ENCODE measurements at regions not wholly inside any gene's neighbourhood (a gene's known extent, or its start where the extent isn't known, plus 50 kb on each side); places are given as distances from the start of the nearest gene placed in this dataset.

DNA sequence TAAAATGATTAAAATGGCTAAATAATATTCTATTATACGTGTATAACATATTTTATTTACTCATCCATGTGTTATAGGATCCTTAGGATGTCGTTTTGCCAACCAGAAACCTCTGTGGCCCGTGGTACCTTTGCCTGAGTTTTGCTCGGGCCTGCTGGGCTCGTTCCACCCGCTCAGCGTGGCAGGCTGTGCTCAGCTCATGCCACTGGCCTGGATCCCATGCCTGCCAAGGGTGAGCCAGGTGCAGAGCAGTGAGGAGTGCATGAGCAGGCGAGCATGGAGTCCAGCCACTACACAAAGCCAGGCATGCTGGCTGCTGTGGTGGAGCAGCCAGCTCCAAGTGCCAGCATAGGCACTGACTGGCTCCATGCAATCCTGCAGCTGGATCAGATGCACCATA, 417.2 kb downstream of the TTLL7 start:
- no peak for DNase-seq (ENCODE audit: low spot score)

DNA sequence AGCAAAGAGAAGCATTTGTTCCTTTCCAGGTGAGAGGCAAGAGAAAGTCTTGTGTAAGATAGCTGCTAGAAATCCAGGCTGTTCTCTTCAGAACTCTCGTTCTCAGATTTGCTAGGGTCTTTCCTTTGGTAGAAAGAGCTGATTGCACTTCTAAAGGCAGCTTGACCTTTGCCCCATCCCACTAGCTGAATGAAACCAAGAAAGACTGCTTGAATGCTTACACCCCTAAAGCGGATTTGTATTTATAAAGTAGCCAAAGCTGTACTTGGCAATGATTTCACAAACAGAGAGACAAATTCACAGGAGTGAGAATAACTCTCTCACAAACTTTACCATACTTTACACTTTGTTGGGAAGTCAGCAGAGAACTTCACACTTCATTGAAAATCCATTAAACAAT, 424.1 kb downstream of the TTLL7 start:
- DNase-seq (ENCODE audit: low spot score) = no peak

DNA sequence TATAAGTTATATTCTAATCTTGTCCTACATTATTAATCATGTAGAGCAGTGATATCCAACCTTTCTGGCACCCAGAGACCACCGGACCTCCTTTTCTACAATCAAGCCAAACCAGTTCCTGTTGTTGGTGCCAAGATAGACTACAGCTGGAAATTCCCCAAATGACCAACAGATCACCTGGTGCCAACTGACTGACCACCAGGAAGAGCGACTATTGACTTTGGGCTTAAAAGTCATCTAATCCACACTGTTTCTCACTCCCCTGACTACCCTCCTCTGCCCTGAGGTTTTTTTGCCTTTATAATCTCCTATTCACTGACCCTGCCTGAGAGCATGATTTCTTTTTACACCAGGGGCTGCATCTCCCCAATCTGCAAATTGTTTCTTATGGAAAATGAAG, 425.2 kb downstream of the TTLL7 start:
- no peak for DNase-seq (ENCODE audit: low spot score)

DNA sequence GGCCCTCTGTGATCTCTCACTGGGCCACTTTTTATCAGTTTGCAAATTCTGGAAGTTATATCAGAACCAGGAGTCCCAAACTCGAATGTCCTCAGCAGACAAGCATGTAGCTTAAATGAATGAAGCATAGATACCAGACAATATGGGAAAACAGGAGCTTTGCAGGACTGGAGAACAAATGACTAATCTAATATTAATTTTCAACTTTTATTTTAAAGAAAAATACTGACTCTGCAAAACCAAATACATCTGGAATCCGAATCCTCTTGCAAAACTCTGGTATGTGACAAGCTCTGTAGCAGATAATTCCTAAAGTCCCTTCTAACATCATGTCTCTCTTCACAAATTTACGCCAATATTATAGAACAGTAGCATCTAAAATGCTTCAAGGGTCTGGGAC, 427.4 kb downstream of the TTLL7 start:
- DNase-seq (ENCODE audit: low spot score) = no peak

DNA sequence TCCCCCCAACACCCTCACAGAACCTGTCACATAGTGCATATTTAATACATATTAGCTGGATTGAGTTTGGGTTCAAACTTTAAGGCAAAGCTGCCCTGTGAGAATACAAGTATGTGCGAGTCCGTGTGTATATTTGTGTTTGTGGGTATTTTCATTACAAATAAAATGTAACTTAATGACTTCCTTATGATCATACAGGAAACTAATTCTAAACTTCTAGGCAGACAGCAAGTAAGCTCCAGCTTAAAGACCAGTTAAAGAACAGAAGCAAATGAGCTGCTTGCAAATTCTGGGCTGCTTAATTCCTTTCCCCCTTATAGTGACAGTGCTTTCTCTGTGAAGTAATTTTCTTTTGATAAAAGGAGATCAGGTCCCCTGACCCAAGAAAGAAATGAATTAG, 437.6 kb downstream of the TTLL7 start:
- DNase-seq (ENCODE audit: low spot score) = no peak

DNA sequence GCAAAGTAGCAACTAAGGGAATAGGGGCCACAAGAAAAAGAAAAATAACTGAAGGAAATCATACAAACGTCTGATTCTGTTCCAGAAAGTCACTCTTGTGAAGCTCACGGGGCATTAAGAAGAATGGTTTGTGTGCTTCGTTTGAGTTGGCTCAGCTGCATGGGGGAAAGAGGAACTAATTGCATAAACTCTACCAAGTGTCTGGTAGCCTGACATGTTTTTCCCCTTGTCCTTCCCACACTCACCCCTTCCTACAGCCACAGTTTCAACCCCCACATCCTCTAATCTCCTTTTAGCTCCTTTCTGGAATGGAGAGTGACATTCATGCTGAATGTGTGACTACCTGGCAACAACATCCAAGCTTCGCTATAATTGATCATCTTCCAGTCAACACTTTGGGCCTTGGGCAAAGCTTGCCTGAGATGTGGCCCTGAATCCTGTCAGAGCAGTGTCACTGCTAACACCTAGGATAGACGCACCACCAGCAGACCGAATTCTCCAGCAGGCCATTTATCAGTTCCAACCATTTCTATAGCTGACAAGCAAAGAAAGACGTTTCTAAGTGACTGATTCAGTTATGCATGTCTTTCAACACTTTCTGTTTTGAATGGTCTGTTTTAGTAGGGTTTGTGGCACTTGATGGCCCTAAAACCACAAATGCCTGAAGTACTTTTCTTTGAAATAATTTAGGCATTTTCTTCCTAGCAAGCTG, 439.6 kb downstream of the TTLL7 start:
- no peak for DNase-seq (ENCODE audit: low spot score)

DNA sequence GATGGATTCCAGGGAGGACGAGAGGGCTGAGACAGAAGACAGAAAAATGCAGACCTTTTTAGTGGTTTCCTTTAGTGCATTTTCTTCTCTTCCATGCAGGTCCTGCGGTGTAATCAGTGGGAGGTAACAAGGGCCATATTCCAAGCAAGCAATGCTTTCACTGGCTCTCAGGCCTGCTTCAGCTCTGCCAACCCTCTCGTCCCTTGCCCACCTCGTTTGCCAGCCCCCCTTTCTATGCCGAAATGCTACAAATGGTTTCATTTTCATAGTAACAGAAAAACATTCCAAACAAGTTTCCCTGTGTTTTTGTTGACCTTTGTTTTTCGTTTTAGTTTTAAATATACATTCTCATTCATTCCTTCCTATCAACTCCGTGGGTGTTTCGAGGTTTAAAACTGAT, 443.1 kb downstream of the TTLL7 start:
- no peak for DNase-seq (ENCODE audit: low spot score)

DNA sequence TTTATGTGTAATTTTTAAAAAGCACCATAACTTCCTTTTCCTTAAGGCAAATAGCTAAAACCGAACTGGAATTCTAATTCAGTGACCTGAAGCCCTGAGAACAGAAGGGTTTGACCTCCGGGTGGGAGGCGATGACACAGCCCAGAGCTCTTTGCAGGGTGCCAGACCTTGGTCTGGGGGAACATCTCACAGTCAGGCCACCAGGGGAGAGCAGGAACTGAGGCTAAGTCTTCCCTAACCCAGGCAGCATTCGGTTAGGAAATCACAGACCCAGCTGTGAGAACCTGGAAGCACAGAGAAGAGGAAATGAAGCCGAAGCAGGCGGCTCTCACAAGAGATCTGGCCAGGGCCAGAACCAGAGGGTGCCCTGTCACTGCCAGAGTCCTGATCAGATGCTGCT, 444.8 kb downstream of the TTLL7 start:
- DNase-seq (ENCODE audit: low spot score) = no peak

DNA sequence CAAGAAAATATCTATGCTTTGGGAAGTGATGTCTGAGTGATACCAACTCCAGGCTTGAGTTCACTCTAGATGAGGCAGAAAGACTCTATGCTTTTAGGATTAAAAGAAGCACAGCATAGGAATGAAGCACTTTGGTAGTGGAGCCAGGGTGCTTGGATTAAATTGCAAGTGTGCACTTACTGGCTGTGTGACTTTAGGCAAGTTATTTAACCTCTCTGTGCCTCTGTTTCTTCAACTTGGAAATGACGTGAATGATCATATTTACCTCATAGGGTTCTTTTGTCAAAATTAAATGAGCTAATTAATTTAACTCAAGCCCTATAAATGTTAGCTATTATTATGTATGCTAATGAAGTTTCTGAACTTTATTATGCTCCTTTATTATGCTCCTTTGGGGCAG, 446.1 kb downstream of the TTLL7 start:
- no peak for DNase-seq (ENCODE audit: low spot score)

DNA sequence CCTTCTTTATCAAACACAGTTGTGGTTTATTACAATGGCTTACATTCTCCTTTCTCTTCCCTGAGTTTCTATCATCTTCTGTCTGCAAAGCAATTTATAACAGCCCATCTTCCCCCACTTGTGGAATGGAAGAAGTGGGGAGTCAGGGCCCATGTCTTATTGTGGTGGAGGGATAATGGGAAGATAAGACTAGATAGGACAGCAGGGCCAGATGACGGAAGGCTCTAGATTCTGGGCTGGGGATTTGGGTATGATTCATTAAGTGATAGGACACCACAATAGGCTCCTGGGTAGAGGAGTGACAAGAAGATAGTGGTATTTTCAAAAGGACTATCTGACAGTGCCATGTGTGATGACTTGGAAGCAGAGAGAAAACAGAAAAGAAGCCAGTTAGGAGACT, 450.6 kb downstream of the TTLL7 start:
- no peak for DNase-seq (ENCODE audit: low spot score)

DNA sequence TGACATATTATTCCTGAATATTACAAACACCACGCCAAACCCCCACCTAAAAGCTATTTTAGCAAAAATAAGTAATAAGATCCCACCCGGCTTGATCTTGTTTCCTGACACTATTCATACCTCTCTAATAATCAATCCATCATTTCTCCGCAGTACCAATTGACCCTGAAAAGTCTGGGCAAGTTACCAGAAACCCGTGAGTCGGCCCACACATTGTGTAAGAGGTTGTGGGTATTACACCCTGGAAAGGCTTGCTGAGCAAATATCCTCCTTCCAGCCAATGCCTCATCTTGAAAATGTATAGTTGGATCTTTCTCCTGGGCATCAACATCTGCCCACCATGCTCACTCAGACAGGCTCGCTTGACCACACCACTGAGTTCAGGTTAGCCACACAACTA, 451.0 kb downstream of the TTLL7 start:
- DNase-seq (ENCODE audit: low spot score) = no peak

DNA sequence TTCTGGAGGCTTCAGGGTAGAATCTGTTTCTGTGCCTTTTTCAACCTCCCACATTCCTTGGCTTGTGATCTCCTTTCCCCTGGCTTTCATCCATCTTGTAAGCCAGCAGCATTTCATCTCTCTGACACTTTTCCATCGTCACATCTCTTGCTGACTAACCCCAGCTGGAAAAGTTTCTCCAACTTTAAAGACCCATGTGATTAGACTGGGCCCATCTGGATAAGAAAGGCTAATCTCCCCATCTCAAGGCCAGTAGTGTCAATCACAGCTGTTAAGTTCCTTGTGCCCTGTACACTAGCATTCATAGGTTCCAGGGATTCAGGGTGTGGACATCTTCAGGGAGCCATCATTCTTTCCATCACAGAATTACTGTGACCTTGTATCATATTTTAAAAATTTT, 452.1 kb downstream of the TTLL7 start:
- DNase-seq (ENCODE audit: low spot score) = peak; percentile 1

DNA sequence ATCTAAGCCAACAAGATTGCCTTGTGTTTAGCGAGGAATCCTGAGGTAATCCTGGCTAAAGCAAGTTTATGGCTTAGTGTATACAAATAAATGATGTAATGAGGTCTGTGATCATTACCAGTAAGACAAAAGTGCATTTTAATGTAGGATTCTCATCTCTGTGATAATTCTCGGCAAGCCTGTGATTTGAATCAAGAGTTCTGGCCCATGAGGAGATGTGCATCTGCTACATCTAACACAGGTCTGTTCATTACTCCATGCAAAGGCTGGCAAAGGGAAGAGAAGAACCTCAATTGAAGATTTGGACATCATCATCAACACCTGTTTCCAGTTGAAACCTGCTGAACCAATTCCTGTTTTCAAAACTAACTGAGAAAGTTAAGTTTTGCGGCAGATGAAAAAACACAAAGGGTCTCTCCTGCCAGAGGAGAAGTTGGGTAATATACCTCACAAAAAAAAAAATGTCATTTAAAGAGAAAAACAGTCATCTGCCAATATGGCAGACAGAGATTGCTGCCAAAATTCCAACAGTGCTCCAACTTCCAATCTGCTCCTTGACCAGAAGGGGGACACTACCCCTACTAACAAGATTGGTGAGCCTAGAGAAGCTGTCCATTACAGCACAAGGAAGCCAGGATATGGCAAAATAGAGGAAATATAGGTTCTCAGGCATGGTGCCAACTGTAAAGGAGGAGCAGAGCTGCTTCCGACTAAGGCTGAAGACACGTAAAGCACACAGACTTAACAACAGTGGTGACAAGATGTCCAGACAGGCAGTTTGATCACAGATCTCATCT, 453.7 kb downstream of the TTLL7 start:
- peak; percentile 2 for DNase-seq (ENCODE audit: low spot score)

DNA sequence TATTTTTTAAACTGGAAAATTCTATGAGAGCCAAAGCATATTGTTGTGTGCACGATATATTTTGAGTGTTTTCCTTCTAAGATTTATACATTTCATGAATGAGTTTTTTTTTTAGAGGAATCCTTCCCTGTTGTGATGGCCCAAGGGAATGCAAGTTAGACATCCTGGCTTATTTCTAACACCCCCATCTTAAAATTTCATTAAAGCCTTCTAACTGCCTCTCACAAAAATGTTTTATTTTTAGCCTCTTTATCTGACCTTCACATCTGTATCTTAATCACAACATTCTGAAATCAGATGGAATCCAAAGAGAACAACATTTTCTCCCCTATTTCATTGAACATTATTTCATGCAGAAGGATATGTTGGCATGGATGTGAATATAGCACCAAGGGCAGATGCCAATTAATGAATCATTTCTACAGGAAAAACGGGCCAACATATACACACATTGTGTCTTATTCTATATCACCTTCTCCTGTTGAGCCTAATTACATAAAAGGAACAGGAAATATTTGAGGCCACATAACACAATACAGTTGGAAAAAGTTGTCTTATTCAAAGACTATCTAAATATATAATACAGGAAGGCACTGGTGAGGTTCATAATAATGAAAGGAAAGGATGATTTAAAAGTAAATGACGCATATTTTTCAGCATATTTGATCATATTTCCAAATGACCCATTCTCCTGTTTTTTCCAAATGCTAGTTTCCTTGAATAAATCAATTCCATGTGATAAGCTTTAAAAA, 455.5 kb downstream of the TTLL7 start:
- DNase-seq (ENCODE audit: low spot score) = no peak

DNA sequence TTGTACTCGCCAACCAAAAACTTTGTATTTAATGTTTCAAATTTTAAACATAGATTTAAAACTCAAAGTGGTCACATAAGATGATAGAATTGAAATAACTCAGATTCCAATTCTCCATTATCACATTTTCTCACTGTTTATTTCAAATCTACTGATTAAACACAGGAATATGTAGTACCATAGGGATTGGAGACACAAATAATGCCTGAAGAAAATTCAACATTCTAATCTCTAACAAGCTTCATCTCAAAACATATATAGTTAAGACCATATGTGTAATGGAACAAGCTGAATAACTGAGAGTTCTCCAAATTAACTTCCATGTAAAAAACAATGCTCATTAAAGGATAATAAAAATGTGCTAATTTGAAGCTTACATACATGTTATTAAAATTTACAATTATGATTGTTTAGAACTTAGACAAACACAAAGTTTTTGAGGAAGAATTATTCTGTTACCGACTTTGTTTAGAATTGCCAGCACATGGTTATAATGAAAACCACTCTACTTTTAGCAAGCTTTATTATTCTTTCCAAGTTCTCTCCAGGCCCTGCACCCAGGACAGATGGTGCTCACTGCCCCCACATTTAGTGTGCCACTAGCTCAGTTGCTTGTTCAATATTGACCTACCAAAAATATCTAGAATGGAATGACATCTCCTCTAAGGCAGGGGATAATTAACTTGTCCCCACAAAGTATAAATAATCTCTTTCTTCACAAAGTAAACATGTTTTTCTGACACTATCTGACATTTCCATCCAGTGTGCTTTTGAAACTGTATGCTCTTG, 467.2 kb downstream of the TTLL7 start:
- DNase-seq (ENCODE audit: low spot score) = no peak

DNA sequence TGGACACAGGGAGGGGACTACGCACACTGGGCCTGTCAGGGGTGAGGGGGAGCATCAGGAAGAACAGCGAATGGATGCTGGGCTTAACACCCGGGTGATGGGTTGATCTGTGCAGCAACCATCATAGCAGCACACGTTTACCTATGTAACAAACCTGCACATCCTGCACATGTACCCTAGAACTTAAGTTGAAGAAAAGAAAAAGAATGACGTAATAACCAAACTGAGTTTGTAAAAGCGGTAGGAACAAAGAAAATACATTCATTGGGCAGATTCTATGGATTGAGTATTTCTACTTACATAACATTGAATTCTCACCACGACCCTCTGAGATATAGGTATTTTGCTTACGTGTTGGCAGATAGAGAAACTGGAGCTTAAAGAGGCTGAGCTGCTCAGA, 468.4 kb downstream of the TTLL7 start:
- DNase-seq (ENCODE audit: low spot score) = no peak

DNA sequence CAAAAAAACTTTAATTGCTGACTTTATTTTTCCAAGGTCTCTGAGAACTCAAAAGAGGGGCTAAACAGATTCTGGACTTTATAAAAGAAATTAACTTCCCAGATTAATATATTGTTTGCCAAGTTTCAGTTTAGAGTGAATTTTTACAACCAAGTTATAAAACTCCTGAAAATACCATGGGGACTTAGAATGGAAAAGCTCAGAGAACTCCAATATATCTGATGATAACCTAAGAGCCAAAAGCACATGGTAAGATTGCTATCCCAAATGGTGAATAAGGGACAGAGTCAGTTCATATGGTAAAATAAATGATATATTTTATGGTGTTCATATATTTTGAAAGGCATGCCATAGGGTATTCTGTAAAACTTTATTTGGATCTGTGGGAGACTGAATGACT, 470.9 kb downstream of the TTLL7 start:
- DNase-seq (ENCODE audit: low spot score) = no peak

DNA sequence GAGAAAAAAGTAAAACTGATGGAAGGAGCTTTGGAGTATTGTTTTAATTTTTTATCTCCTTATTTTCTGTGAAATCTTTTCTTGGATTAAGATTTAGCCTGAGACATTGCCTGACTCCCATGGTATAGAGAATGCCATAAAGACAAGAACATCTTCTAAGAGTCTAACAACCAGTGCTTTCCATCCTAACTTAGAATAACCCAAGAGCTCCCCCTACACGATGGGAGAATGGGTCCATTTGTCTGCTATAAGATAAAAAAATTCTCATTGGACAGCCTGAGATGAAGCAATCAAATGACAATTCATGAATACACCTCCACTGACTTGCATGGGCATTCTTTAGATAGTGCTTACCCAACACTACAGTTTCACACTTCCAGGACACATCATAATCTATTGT, 478.1 kb downstream of the TTLL7 start:
- no peak for DNase-seq (ENCODE audit: low spot score)

DNA sequence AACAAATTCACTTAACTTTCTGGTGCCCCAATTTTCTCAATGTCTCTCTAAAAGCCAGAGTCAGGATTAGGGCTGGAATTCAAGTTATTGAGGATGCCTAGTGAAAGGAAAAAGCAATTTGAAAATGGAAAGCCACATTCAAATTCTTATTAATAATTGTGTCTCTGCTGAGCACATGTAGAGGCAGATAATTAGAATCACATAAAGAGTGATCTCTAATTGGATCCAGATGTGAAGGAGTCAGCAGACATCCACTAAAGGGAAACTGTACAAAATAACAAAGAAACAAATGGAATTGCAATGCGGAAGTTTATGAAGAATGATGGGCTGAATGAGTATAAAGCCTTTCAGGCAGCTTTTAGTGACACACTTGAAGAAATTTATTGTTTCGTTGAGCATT, 482.6 kb downstream of the TTLL7 start:
- DNase-seq (ENCODE audit: low spot score) = no peak

DNA sequence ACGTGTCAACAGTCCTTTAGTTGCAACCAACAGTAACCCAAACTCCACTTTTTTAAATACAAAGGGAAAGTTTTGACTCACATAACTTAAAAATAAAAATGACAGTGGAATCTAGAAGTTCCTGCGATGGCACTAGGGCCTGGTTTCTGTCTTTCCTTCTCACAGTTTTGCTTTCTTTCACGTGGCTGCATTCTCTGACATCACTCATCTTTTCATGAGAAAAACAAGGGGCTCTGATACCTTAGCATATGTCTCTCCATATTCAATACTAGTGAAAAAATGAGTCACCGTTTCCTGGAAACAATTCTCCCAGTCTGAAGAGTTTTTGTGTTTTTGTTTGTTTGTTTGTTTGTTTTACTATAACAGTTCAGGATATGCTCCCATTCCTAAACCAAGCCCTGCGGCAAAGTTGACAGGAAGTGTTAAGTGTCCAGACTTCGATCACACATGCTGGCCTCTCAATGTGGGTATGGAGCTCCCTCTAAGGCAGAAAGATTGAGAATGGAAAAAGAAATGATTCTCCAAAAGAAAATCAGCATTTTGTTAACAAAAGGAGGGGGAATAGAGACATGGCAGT, 483.3 kb downstream of the TTLL7 start:
- no peak for DNase-seq (ENCODE audit: low spot score)

DNA sequence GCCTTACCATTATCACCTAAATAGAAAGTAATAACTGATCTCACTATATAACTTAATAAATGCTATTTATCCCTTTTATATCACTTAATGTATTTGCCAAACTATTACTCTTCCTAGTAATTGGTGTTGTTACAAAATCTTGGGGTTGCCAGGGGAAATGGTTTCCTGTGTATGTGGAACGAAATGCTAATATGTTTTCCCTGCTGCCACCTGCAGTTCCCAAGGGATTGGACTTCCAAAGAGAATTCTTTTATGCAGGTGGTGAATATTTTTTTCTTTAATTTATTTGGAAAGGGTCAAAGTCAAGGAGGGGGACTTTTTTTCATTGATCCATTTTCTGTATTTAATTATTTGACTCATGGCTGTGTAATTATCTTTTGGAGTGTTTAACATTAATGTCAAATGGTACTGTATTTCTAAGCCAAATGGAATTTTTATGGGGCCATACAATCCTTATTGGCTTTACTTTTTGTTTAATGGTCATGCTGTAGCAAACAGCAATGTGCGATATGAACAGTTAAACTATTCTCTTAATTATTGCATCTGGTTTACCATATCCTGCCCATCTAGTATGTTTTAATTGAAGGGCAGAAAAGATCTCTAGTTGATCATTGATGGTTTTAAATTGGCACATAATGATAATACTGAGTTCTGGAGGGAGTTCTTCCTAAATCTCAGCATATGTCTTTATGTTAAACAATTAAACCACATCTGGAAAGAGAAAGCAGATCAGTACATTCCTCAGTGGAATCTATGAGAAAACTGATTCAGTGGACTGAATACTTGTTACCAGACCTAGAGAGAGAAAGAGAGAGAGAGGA, 486.3 kb downstream of the TTLL7 start:
- DNase-seq (ENCODE audit: low spot score) = peak; percentile 1

Measured in A172 (cell line).